ENCODE measurements at regions not wholly inside any gene's neighbourhood (a gene's known extent, or its start where the extent isn't known, plus 50 kb on each side); places are given as distances from the start of the nearest gene placed in this dataset.

- no peak overlapping the region for H2BK15ac ChIP-seq (ENCODE audit: low read length)
- H3K4me2 ChIP-seq (ENCODE audit: insufficient read depth, low read length, poor library complexity, severe bottlenecking) = no peak overlapping the region
- WGBS, 2 donors (ENCODE audit: extremely low coverage in 2 of 2, insufficient read length in 2 of 2, insufficient replicate concordance in 1 of 2) = no CpG with 5 or more reads among the region's 3 CpGs
- no peak overlapping the region for H3K27ac ChIP-seq (replicated peaks; ENCODE audit: low read length)
- no peak overlapping the region for H3K23ac ChIP-seq (ENCODE audit: low read depth, low read length, poor library complexity)
- no peak overlapping the region for H4K8ac ChIP-seq (ENCODE audit: low read depth, low read length)
- no peak overlapping the region for H3K18ac ChIP-seq (ENCODE audit: low read length)
- DNase-seq (ENCODE audit: low spot score) = no peak
- no peak overlapping the region for H2BK120ac ChIP-seq (ENCODE audit: low read depth, low read length)
- H2AK5ac ChIP-seq (ENCODE audit: low read depth, low read length) = no peak overlapping the region
- H2BK5ac ChIP-seq (ENCODE audit: low read length) = no peak overlapping the region
- no peak overlapping the region for H4K91ac ChIP-seq (ENCODE audit: low read depth, low read length, poor library complexity)
- H2BK12ac ChIP-seq (ENCODE audit: low read length) = no peak overlapping the region
- no peak overlapping the region for H3K9ac ChIP-seq (ENCODE audit: low read depth, low read length, poor library complexity)
- no peak overlapping the region for H2AFZ ChIP-seq (ENCODE audit: low read length)
- H3K4me3 ChIP-seq (ENCODE audit: low read length in 2 of 2) = no peak overlapping the region
- H3K36me3 ChIP-seq (replicated peaks in 1 of 2; ENCODE audit: control insufficient read depth in 2 of 2, insufficient read depth in 2 of 2, low read length in 2 of 2) = no peaks in the 10 kb centered on the region
- H3K4ac ChIP-seq (ENCODE audit: low read length) = no peak overlapping the region
- H3K27me3 ChIP-seq (ENCODE audit: control insufficient read depth in 3 of 3, insufficient read depth in 3 of 3, low read depth in 1 of 3, low read length in 3 of 3) = no peaks in the 10 kb centered on the region
- no peaks in the 10 kb centered on the region for H3K79me1 ChIP-seq (ENCODE audit: low read depth, low read length)
- no peaks in the 10 kb centered on the region for H3K9me3 ChIP-seq (replicated peaks in 1 of 2; ENCODE audit: control insufficient read depth in 2 of 2, insufficient read depth in 1 of 2, low read depth in 1 of 2, low read length in 2 of 2)
- H3K4me1 ChIP-seq (ENCODE audit: control insufficient read depth in 2 of 2, insufficient read depth in 1 of 2, low read depth in 1 of 2, low read length in 2 of 2) = no peaks in the 10 kb centered on the region
- no peak overlapping the region for H3K14ac ChIP-seq (ENCODE audit: low read length)
Measured at GRCh38 chr1:104768466-104768865, 1018.8 kb downstream of the AMY1C start.

DNA sequence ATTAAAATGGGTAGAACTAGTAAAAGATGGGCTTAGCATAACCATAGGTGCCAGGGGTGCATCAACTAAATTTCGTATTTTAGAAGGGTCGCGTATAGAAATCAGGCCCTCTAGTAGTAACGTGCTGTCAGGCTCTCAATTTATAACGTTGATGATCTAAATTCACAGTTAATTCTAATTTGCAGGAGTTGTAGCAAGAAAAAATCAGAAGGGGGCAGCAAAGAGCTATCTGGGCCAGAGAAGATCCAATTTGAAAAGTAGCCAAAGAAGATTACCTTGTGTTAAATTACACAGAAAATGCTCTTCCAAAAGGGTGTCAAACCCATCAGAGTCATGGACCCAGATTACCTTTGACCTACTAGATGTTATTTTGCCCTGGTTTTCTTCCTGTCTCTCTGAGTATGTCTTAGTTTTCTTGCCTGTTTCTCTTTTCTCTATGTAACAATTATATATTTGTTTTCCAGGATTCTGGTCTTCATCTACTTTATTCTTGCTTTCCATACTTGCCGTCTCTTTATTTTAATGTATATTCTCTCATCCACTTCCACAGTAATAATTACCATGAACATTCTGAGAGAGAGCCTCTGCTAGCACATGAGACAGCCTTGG lies 1030.9 kb downstream of the AMY1C start:
- no peak overlapping the region for H3K18ac ChIP-seq (ENCODE audit: low read length)
- H2AFZ ChIP-seq (ENCODE audit: low read length) = no peak overlapping the region
- no peaks in the 10 kb centered on the region for H3K36me3 ChIP-seq (replicated peaks in 1 of 2; ENCODE audit: control insufficient read depth in 2 of 2, insufficient read depth in 2 of 2, low read length in 2 of 2)
- H3K14ac ChIP-seq (ENCODE audit: low read length) = no peak overlapping the region
- no peaks in the 10 kb centered on the region for H3K79me1 ChIP-seq (ENCODE audit: low read depth, low read length)
- H3K4me2 ChIP-seq (ENCODE audit: insufficient read depth, low read length, poor library complexity, severe bottlenecking) = no peak overlapping the region
- no peak overlapping the region for H3K4ac ChIP-seq (ENCODE audit: low read length)
- no peaks in the 10 kb centered on the region for H3K9me3 ChIP-seq (replicated peaks in 1 of 2; ENCODE audit: control insufficient read depth in 2 of 2, insufficient read depth in 1 of 2, low read depth in 1 of 2, low read length in 2 of 2)
- H3K9ac ChIP-seq (ENCODE audit: low read depth, low read length, poor library complexity) = no peak overlapping the region
- H2AK5ac ChIP-seq (ENCODE audit: low read depth, low read length) = no peak overlapping the region
- no peak overlapping the region for H2BK120ac ChIP-seq (ENCODE audit: low read depth, low read length)
- H3K27ac ChIP-seq (replicated peaks; ENCODE audit: low read length) = no peak overlapping the region
- no peak overlapping the region for H3K23ac ChIP-seq (ENCODE audit: low read depth, low read length, poor library complexity)
- H4K91ac ChIP-seq (ENCODE audit: low read depth, low read length, poor library complexity) = no peak overlapping the region
- no peak overlapping the region for H2BK15ac ChIP-seq (ENCODE audit: low read length)
- no peak overlapping the region for H2BK12ac ChIP-seq (ENCODE audit: low read length)
- no peak overlapping the region for H2BK5ac ChIP-seq (ENCODE audit: low read length)
- H4K8ac ChIP-seq (ENCODE audit: low read depth, low read length) = no peak overlapping the region
- H3K4me1 ChIP-seq (ENCODE audit: control insufficient read depth in 2 of 2, insufficient read depth in 1 of 2, low read depth in 1 of 2, low read length in 2 of 2) = no peaks in the 10 kb centered on the region
- WGBS, 2 donors (ENCODE audit: extremely low coverage in 2 of 2, insufficient read length in 2 of 2, insufficient replicate concordance in 1 of 2) = no CpG with 5 or more reads among the region's 6 CpGs
- no peak overlapping the region for H3K4me3 ChIP-seq (ENCODE audit: low read length in 2 of 2)
- no peaks in the 10 kb centered on the region for H3K27me3 ChIP-seq (ENCODE audit: control insufficient read depth in 3 of 3, insufficient read depth in 3 of 3, low read depth in 1 of 3, low read length in 3 of 3)
- DNase-seq (ENCODE audit: low spot score) = peak; percentile 35

GRCh38 chr1:104785575-104786187 lies 1036.0 kb downstream of the AMY1C start:
- Histone ChIP-seq H3K4ac (ENCODE audit: low read length) (no peak overlapping the region), H3K4me1 (ENCODE audit: control insufficient read depth in 2 of 2, insufficient read depth in 1 of 2, low read depth in 1 of 2, low read length in 2 of 2) (no peaks in the 10 kb centered on the region), H3K36me3 (replicated peaks in 1 of 2; ENCODE audit: control insufficient read depth in 2 of 2, insufficient read depth in 2 of 2, low read length in 2 of 2) (no peaks in the 10 kb centered on the region), H2BK5ac (ENCODE audit: low read length) (no peak overlapping the region), H4K91ac (ENCODE audit: low read depth, low read length, poor library complexity) (no peak overlapping the region), H3K4me3 (ENCODE audit: low read length in 2 of 2) (no peak overlapping the region), H3K79me1 (ENCODE audit: low read depth, low read length) (no peaks in the 10 kb centered on the region), H2AK5ac (ENCODE audit: low read depth, low read length) (no peak overlapping the region), H3K9me3 (replicated peaks in 1 of 2; ENCODE audit: control insufficient read depth in 2 of 2, insufficient read depth in 1 of 2, low read depth in 1 of 2, low read length in 2 of 2) (peaks cover 0 to 2% of the 10 kb centered on the region in 2 donors), H3K4me2 (ENCODE audit: insufficient read depth, low read length, poor library complexity, severe bottlenecking) (no peak overlapping the region), H4K8ac (ENCODE audit: low read depth, low read length) (no peak overlapping the region), H2BK12ac (ENCODE audit: low read length) (no peak overlapping the region), H3K23ac (ENCODE audit: low read depth, low read length, poor library complexity) (no peak overlapping the region), H2BK120ac (ENCODE audit: low read depth, low read length) (no peak overlapping the region), H2BK15ac (ENCODE audit: low read length) (no peak overlapping the region), H3K14ac (ENCODE audit: low read length) (no peak overlapping the region), H2AFZ (ENCODE audit: low read length) (no peak overlapping the region), H3K27ac (replicated peaks; ENCODE audit: low read length) (no peak overlapping the region), H3K9ac (ENCODE audit: low read depth, low read length, poor library complexity) (no peak overlapping the region), H3K18ac (ENCODE audit: low read length) (no peak overlapping the region), H3K27me3 (ENCODE audit: control insufficient read depth in 3 of 3, insufficient read depth in 3 of 3, low read depth in 1 of 3, low read length in 3 of 3) (no peaks in the 10 kb centered on the region)
- WGBS, 2 donors (ENCODE audit: extremely low coverage in 2 of 2, insufficient read length in 2 of 2, insufficient replicate concordance in 1 of 2) = no CpG with 5 or more reads among the region's 2 CpGs
- DNase-seq (ENCODE audit: low spot score) = no peak

DNA sequence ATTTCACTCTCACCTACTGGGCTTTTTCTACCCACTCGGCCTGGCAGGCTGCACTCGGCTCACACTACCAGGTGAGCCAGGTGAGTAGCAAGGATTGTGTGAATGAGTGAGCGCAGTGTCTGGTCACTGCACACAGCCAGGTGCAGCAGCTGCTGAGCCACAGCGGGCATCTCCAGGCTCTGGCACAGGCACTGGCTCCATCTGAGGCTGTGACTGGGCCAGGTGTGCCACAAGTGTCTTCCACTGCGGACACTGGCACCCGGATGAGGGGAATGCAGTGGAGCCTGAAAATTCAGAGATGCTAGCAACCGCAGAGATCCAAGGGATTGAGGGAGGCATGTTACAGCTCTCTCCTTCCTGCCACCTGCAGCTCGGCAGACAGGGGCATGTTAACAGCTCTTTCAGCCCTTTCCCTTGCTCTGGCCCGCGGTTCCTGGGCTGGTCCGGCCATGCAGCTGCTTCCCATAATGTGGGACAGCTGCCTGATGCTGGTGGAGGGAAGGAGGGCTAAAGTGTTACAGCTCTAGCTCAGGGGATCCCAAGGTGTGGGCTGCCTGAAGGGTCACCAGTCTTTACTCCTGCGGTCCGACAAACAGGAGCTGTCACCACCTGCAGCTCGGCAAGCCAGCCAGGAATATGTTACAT lies 1038.3 kb downstream of the AMY1C start:
- Histone ChIP-seq H2AK5ac (ENCODE audit: low read depth, low read length) (no peak overlapping the region), H3K9ac (ENCODE audit: low read depth, low read length, poor library complexity) (no peak overlapping the region), H2AFZ (ENCODE audit: low read length) (no peak overlapping the region), H3K4me3 (ENCODE audit: low read length in 2 of 2) (no peak overlapping the region), H3K9me3 (replicated peaks in 1 of 2; ENCODE audit: control insufficient read depth in 2 of 2, insufficient read depth in 1 of 2, low read depth in 1 of 2, low read length in 2 of 2) (peaks cover 0 to 2% of the 10 kb centered on the region in 2 donors), H3K79me1 (ENCODE audit: low read depth, low read length) (no peaks in the 10 kb centered on the region), H2BK5ac (ENCODE audit: low read length) (no peak overlapping the region), H3K23ac (ENCODE audit: low read depth, low read length, poor library complexity) (no peak overlapping the region), H3K4ac (ENCODE audit: low read length) (no peak overlapping the region), H3K4me2 (ENCODE audit: insufficient read depth, low read length, poor library complexity, severe bottlenecking) (no peak overlapping the region), H3K14ac (ENCODE audit: low read length) (peak overlapping the region; percentile 71), H2BK12ac (ENCODE audit: low read length) (no peak overlapping the region), H4K8ac (ENCODE audit: low read depth, low read length) (no peak overlapping the region), H3K18ac (ENCODE audit: low read length) (peak overlapping the region; percentile 64), H4K91ac (ENCODE audit: low read depth, low read length, poor library complexity) (no peak overlapping the region), H3K27me3 (ENCODE audit: control insufficient read depth in 3 of 3, insufficient read depth in 3 of 3, low read depth in 1 of 3, low read length in 3 of 3) (no peaks in the 10 kb centered on the region), H3K27ac (replicated peaks; ENCODE audit: low read length) (no peak overlapping the region), H3K36me3 (replicated peaks in 1 of 2; ENCODE audit: control insufficient read depth in 2 of 2, insufficient read depth in 2 of 2, low read length in 2 of 2) (no peaks in the 10 kb centered on the region), H3K4me1 (ENCODE audit: control insufficient read depth in 2 of 2, insufficient read depth in 1 of 2, low read depth in 1 of 2, low read length in 2 of 2) (no peaks in the 10 kb centered on the region), H2BK15ac (ENCODE audit: low read length) (peak overlapping the region; percentile 6), H2BK120ac (ENCODE audit: low read depth, low read length) (no peak overlapping the region)
- DNase-seq (ENCODE audit: low spot score) = no peak
- no CpG with 5 or more reads among the region's 14 CpGs for WGBS, 2 donors (ENCODE audit: extremely low coverage in 2 of 2, insufficient read length in 2 of 2, insufficient replicate concordance in 1 of 2)
